IPS-NIHi11 (cell line): ENCODE measurements at regions not wholly inside any gene's neighbourhood (a gene's known extent, or its start where the extent isn't known, plus 50 kb on each side); places are given as distances from the start of the nearest gene placed in this dataset.

Experiments
- DNase-seq: peaks from one replicate; pipeline ENCODE4 v3.0.0; 2012; ENCODE audit warnings: mixed read lengths, low spot score

DNA sequence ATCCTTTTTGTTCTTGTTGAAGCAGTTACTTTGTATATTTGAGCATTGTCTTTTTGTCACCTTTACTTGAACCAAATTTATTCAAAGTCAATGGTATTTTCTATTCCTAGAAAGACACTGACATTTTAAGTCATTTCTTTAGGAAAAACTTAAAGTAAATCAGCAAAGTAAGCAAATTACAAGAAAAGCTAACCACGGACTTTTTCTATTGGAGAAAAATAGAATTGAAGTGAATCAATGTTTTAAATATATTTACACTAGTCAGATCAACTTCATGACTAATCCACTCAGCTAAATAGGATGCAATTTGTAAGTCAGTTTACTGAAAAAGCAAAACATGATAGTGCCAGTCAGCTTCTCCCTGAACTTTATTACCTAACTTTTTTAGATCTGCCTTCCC, 733.8 kb upstream of the ALCAM start:
- DNase-seq = no peak

- no peak for DNase-seq
Observed at GRCh38 chr3:104635872-104636580, 730.7 kb upstream of the ALCAM start.

DNA sequence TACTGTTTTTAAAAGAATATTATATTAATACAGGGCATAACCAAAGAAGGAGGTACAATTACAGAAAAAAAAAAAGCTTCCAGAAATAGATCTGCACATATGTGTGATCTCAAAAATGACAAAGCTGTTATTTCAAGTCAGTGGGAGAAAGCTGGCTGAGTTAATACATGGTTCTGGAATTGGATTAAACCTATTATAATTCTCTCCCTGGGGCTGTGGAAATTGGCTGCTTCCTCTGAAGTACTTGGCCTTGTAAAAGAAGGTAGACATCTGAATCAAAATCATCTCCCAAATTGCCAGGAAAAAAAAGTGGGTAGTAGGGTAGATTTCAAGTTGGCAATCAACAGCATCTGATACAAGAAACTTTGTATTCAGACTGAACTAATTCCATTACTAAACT, 723.9 kb upstream of the ALCAM start:
- DNase-seq = no peak

GRCh38 chr3:104646196-104646595, 720.5 kb upstream of the ALCAM start:
- no peak for DNase-seq

GRCh38 chr3:104648823-104649222, 717.9 kb upstream of the ALCAM start:
- DNase-seq = no peak

DNA sequence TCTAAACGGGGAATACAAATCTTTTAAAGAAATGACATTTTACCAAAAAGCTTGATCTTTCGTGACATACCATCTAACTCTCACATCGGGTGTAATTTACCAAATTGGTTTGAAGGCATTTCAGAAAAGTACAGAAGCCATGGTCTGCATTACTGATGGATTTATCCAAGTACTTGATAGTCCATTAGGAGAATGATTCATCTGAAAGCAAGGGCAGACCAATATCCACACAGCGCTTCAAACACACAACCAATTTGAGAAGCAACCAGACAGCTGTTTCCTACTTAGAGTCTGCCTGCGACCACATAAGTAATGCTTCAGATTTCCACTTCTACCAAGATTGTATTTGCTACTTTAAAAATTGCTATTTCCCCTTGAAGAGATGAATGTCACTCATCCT, 697.6 kb upstream of the ALCAM start:
- no peak for DNase-seq

GRCh38 chr3:104672331-104672730, 694.4 kb upstream of the ALCAM start:
- no peak for DNase-seq

- DNase-seq = no peak
Observed at GRCh38 chr3:104673981-104674380, 692.7 kb upstream of the ALCAM start.

GRCh38 chr3:104676241-104676640, 690.5 kb upstream of the ALCAM start:
- no peak for DNase-seq

GRCh38 chr3:104677932-104678331, 688.8 kb upstream of the ALCAM start:
- no peak for DNase-seq

- DNase-seq = no peak
Observed at GRCh38 chr3:104685492-104685891, 681.2 kb upstream of the ALCAM start.

- DNase-seq = no peak
Observed at GRCh38 chr3:104687362-104687761, 679.3 kb upstream of the ALCAM start.

GRCh38 chr3:104696470-104696869, 670.2 kb upstream of the ALCAM start:
- no peak for DNase-seq

- no peak for DNase-seq
Observed at GRCh38 chr3:104711406-104711805, 655.3 kb upstream of the ALCAM start.

GRCh38 chr3:104715972-104716371, 650.7 kb upstream of the ALCAM start:
- DNase-seq = no peak

DNA sequence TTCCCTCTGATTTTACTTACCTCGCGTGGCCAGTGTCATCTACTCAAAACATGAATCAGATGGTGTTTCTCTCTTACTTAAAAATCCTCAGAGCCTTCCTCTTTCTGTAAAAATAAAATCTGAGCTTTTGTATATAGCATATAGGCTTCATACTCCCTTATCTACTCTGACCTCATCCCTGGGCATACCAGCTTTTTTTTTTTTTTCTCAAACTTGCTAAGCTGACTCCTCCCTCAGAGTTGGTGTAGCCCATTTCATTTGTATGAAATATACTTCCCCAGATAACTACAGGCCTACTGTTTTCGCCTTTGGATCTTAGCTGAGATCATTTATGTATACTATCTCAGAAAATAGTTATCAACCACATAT, 648.9 kb upstream of the ALCAM start:
- DNase-seq = no peak

- DNase-seq = no peak
Observed at GRCh38 chr3:104723000-104723399, 643.7 kb upstream of the ALCAM start.

DNA sequence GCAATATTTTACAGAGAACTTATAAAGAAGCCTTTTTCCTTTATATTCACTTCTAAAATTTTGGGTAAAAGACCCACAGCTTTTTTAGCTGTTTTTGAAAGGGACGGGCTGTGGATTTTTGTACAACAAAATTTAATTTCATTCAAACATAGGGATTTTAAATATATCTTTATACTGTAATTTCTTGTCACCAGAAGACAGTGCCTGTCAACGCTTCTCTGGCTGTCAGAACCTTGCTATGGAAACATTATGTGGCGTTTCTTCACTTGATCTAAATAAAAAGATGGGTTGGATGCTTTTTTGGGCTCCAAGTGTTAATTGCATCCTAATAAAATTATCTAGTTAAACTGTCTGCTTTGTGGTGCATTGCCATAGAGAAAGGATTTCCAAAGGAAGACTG, 635.6 kb upstream of the ALCAM start:
- no peak for DNase-seq

DNA sequence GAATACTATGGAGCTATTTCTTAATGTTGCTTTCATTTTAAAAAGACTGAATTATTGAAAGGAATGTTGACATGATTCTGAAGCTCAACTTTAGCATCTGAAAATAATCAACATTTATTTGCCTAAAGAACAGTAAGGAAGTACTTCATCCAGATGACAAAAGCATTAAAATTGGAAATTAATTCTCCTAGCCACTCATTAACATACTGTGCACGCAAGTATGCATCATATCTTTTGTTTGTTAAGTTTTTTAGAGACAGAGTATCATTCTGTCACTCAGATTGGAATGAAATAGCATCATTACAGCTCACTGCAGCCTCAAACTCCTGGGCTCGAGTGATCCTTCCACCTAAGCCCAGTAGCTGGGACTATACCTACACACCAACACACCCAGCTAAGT, 632.1 kb upstream of the ALCAM start:
- DNase-seq = no peak

DNA sequence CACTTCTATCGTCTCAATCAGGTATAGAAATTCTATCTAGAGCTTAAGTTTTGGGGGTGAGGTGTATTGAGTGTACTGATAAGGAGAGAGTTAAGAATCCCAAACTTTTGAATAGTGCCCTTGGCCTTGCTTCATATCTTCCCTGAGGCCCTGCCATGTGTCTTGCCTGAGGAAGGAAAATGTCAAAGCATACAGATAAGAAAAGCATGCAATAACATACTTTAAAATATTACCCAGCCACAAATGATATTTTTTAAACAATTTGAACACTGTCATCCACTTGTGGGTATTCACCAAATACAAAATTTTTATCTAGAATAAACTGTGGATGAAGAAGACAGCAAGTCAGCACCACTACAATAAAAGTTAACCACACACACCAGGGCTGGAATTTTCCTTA, 631.0 kb upstream of the ALCAM start:
- no peak for DNase-seq

DNA sequence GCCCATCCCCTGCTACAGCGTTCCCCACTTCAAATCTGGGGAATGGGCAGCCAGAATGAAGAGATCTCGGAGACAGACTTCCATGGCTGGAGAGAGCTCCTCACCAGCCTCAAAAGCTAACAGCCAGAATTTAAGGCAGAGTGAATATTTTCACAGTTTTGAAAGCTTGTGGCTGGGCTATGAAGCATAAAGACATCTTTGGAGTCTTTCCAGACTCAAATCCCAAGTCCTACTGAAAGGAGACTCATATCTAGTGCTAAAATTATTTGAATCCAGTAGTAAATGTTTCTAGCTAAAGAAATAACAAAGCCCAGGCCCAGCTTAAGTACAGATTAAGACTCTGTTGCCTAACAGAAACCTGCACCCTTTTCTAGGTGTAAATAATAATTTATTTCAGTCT, 628.4 kb upstream of the ALCAM start:
- no peak for DNase-seq

DNA sequence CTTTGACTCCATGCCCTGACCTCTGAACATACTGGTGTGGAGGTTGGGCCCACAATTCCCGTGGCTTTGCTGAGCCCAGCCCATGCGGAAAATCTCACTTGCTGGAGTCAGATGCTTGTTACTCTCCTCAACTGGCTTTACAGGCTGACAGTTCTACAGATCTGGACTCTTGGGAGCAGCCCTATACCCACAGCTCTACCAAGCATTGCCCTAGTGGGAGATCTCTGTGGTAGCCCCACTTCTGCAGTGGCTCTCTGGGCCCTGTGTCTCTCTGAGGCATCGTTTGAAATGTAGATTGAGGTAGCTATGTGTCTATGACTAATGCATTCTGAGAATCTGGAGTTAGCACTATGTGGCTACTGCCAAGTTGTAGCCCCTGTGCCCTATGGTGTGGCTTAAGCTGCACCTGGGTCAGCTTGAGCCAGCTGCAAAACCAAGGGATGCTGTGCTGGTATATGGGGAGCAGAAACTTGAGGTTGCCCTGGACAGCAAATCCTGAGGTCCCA, 625.8 kb upstream of the ALCAM start:
- no peak for DNase-seq

GRCh38 chr3:104742044-104742443, 624.7 kb upstream of the ALCAM start:
- no peak for DNase-seq

DNA sequence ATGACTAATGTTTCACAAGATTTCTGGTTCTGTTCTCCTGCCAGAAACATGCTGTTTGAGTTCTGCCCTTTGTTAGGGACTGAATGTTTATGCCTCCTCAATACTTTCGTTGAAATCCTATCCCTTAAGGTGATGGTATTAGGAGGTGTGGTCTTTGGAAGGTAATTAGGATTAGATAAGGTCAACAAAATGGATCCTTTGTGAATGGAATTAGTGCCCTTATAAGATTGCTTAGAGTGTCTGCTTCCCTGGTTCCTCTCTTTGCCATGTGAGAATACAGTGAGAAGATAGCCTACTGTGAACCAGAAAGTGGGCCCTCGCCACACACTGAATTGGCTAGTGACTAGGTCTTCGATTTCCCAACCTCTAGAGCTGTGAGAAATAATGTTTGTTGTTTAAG, 621.4 kb upstream of the ALCAM start:
- no peak for DNase-seq

- no peak for DNase-seq
Observed at GRCh38 chr3:104746056-104746455, 620.7 kb upstream of the ALCAM start.
